ENCODE measurements at regions not wholly inside any gene's neighbourhood (a gene's known extent, or its start where the extent isn't known, plus 50 kb on each side); places are given as distances from the start of the nearest gene placed in this dataset.
"Not testable (repeated sequence)": the region's sequence is repeated elsewhere in the genome, so short reads cannot be mapped to it uniquely, and the experiment has no call there.

- DNase-seq (ENCODE audit: low read depth in 4 of 4, low spot score in 1 of 4) = no peak
These were observed 65.7 kb upstream of the HABP2 start for GRCh38 chr10:113487154-113487553.

- DNase-seq (ENCODE audit: low read depth in 4 of 4, low spot score in 1 of 4) = no peak
These were observed 64.7 kb upstream of the HABP2 start for GRCh38 chr10:113488186-113488585.

GRCh38 chr10:113489522-113489921 is 63.3 kb upstream of the HABP2 start:
- DNase-seq (ENCODE audit: low read depth in 4 of 4, low spot score in 1 of 4) = not testable (repeated sequence)

- DNase-seq (ENCODE audit: low read depth in 4 of 4, low spot score in 1 of 4) = no peak
These were observed 60.8 kb upstream of the HABP2 start for GRCh38 chr10:113491967-113492565.

- DNase-seq (ENCODE audit: low read depth in 4 of 4, low spot score in 1 of 4) = no peak
These were observed 59.7 kb upstream of the HABP2 start for GRCh38 chr10:113493195-113493594.

- DNase-seq (ENCODE audit: low read depth in 4 of 4, low spot score in 1 of 4) = no peak
These were observed 59.0 kb upstream of the HABP2 start for GRCh38 chr10:113493882-113494301.

- no peak for DNase-seq (ENCODE audit: low read depth in 4 of 4, low spot score in 1 of 4)
These were observed 58.1 kb upstream of the HABP2 start for GRCh38 chr10:113494761-113495160.

GRCh38 chr10:113495553-113495952 is 57.3 kb upstream of the HABP2 start:
- no peak for DNase-seq (ENCODE audit: low read depth in 4 of 4, low spot score in 1 of 4)

GRCh38 chr10:113496111-113497109 is 56.4 kb upstream of the HABP2 start:
- no peak for DNase-seq (ENCODE audit: low read depth in 4 of 4, low spot score in 1 of 4)

GRCh38 chr10:113497198-113497597 is 55.7 kb upstream of the HABP2 start:
- DNase-seq (ENCODE audit: low read depth in 4 of 4, low spot score in 1 of 4) = no peak

GRCh38 chr10:113498997-113499396 is 53.9 kb upstream of the HABP2 start:
- no peak for DNase-seq (ENCODE audit: low read depth in 4 of 4, low spot score in 1 of 4)

GRCh38 chr10:113499806-113500205 is 53.0 kb upstream of the HABP2 start:
- DNase-seq (ENCODE audit: low read depth in 4 of 4, low spot score in 1 of 4) = no peak

- DNase-seq (ENCODE audit: low read depth in 4 of 4, low spot score in 1 of 4) = not testable (repeated sequence)
These were observed 51.8 kb upstream of the HABP2 start for GRCh38 chr10:113501031-113501430.
